Ammon's horn (tissue), 1 donor: ENCODE measurements at regions not wholly inside any gene's neighbourhood (a gene's known extent, or its start where the extent isn't known, plus 50 kb on each side); places are given as distances from the start of the nearest gene placed in this dataset.
"Not testable (repeated sequence)": the region's sequence is repeated elsewhere in the genome, so short reads cannot be mapped to it uniquely, and the experiment has no call there.

ENCODE experiments used
- DNase-seq: peaks from one replicate; pipeline ENCODE4 v3.0.0-alpha.2; 2016; ENCODE audit warnings: low spot score

DNA sequence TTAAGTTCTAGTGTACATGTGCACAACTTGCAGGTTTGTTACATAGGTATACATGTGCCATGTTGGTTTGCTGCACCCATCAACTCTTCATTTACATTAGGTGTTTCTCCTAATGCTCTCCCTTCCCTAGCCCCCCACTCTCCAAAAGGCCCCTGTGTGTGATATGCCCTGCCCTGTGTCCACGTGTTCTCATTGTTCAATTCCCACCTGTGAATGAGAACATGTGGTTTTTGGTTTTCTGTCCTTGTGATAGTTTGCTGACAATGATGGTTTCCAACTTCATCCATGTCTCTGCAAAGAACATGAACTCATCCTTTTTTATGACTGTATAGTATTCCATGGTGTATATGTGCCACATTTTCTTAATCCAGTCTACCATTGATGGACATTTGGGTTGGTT is 189.5 kb upstream of the TMEFF2 start:
- not testable (repeated sequence) for DNase-seq

DNA sequence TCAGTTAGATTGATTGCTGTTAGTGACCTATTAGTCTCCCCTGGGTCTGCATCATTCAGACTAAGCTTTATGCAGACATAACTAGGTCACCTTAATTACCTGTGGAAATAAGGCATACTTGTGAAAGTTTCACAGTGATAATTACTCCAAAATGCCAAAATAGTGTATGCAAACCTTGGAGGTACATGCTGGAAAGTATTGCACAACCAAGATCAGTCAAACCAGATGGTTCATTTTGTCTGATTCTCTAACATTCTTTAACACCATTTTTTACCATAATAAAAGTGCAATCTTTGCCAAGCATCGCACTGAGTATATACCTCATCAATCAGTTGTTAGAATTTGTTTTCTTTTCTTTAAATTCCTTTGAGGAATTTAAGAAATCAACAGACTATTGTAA is 186.3 kb upstream of the TMEFF2 start:
- no peak for DNase-seq

DNA sequence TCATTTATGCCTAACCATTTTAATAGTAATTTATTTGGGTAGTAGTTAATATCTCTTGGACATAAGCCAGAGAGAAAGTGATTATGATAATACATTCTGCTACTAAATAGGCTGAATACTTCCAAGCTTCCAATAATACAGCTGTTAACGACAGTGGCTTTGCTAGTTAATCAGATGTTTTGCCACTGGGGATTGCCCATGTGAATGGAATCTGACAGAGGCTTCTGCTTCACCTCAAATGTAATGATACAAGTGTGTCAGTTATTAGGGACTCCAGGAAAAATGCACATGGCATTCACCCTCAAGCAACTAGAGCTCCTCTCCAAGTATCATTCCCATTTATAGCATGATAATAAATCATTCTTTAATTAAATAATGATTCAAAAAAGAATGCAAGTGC is 185.0 kb upstream of the TMEFF2 start:
- no peak for DNase-seq

DNA sequence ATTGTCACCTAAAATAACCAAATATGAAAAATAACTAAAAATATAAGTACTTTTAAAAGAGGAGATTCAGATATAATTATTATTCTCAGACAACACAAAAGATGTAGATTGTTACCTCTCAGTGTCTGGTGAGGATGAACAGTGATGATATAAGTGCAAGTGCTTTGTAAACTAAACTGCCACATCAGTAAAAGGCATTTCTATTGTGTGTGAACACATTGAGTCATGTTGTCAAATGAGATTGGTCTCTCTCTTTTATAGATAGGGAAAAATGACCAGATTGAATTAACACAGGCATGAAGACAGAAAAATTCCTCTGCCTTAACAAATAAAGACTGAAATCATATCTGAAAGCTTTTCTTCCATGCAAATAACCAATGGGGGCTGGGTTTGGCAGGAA is 182.4 kb upstream of the TMEFF2 start:
- no peak for DNase-seq

DNA sequence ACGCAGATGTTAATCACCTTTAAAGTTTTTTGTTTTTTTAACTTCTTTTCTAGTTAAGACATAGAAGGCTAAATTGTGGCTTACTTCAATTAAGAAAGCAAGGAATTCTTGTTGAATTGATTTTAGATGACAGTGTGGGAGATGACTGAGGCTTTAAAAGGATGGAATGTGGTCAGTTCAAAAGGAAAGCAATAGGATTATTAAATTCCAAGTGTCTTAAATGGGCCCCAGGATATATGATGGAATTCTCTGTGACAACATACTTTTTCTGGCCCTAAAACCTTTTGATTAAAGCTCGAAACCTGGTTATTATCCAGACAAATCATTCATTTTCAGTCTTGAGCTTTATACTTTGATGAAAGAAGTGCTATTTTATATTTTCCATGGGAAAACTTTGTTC is 179.0 kb upstream of the TMEFF2 start:
- no peak for DNase-seq

DNA sequence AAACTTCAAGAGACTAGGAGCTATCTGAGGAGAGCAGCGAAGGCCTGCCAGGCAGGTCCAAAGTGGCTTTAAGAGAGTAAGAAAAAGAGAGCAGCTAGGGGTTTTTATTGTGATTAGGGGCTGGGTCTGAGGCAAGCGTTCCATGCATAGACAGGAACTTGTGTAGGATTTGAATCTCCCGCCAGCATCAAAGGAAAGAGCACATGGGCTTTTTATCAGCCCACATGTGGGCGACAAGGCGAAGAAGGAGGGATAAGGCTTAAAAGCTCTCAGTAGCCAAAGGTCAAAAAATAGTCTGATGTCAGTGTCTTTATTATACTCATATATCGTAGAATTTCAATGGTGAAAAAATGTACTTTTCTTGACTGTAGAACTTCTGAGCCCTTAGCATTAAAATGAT is 178.5 kb upstream of the TMEFF2 start:
- no peak for DNase-seq

DNA sequence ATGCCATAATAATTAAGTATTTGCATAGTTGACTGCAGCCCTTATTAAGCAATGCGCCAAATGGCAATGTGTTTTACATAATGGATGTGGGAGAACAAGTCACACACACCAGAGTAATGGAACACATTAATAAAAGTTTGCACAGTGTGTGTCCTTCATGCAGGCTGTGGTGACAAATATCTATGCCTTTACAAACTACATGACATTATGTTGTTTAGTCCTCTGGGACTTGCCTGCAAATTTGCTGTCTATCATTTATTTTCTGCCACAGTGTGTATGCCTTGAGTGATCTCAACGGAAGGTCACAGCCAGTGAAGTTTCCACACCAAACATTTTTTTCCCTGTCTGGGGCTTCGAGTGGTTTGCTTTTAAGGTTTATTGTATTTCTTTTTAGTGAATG is 175.2 kb upstream of the TMEFF2 start:
- peak; percentile 6 for DNase-seq

DNA sequence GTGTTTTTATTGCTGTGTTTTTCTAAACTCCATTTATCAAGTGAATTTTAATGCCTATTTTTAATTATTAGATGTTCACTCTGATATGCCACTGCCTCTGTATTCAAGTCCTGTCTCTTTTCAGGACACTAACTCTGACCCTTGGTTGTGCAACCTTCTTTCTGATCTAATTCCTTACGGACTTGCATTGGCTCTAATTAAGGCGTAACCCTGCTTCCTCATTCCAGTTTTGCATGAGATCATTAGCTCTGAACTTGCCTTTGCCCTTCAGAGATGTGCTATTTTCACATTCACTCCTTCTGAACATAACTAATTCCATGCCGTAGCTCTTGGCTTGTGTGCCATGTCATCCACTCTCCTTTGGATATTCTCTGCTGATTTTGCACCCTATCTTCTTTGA is 162.5 kb upstream of the TMEFF2 start:
- DNase-seq: no peak

DNA sequence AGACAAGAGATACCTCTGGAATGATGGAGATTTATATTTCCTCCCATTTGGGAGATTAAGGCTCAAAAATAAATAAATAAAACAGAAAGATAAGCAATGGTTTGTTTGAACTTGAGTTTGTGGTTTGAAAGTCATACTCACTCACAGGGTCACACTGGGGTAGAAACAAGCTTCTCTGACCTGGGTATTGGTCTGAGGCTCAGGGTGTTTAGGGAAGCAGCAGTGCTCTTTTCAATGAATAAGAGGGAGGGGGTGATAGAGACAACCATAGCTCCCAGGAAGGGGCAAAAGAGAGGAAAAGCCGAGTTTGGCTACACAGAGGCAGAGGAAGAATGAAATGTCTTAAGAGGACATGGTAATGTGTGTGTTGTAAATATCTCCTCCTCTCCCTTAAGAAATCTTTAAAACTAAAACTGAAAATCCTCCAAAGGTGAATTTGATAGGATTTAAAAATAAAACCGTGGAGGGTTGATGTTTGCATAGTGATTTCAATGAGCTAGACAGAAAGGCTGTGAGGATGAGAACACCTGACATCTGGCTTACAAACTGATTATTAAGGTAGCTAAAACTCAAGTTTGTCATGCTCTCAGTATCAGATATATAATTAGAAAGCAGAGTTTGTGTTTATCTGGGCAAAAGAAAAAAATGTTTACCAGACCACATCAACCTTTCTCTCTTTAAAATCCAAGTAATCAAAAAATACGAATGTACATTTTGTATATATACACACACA is 159.9 kb upstream of the TMEFF2 start:
- DNase-seq: no peak

DNA sequence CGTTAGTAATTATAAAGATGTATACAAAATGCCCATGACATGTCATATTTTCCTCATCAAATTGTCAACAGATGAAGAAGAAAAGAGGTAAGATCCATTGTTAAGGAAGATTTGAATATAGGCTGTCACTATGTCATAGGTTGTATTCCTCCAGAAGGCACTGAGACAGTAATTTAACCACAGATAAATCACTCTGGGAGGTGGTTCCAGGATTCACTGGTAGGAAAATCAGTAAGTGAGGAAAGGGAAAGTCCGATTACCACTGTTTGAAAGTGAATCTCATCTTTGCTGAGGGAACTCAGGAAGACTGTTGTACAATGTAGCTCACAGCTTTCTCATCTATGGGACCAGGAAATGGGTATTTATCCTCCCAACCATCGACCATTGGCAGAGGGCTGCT is 152.8 kb upstream of the TMEFF2 start:
- DNase-seq: no peak

DNA sequence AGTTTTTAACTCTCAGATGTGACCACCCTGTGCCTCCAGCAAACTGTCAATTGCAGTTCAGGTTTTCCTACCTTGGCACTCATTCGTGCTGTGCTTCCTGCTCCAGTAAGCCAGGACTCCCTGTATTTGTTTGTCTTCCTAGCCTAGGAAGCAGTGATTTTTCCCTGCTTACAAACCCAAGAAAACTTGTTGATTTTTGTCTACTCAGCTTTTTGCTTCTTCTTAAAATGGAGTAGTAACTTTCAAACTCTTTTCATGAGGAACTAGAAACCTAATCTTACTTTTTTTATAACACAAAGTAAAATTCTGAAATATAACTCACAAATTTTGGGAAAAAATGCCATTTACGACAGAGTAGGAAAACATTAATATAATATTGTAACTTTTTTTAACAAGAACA is 150.6 kb upstream of the TMEFF2 start:
- no peak for DNase-seq

DNA sequence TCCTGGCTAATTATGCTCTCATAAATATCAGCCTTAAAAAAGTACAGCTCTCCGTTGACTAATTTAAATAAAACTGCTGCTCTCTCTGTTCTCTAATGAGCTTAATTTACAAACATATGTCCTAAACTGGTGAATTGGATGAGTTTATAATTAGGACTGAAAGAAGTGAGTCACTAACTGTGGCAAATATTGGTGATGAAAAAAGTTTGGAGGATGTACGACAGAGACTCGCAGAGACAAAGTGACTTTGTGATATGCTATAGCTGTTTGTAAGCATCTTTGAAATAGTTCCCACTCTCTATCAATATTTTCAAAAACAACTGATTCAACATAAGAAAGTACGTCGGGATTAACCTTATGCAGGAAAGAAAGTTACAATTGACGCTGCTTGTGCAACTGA is 138.9 kb upstream of the TMEFF2 start:
- DNase-seq: peak; percentile 14

DNA sequence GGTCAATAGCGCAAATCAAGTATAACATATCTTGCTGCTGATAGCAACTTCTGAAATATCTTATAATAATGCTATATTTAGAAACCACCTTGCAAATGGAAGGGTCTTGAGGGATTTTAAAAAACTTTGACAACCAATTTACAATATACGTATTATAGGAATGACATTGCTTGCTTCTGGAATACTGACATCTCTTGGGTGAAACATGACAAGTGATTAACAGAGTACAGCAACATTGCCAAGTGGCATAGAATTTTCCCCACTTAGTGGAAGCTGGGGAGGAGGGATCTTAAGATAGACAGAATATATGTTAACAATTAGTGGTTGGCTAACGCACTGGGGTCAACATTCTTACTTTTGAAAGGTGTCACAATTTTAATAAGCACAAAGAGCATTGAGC is 133.6 kb upstream of the TMEFF2 start:
- no peak for DNase-seq

DNA sequence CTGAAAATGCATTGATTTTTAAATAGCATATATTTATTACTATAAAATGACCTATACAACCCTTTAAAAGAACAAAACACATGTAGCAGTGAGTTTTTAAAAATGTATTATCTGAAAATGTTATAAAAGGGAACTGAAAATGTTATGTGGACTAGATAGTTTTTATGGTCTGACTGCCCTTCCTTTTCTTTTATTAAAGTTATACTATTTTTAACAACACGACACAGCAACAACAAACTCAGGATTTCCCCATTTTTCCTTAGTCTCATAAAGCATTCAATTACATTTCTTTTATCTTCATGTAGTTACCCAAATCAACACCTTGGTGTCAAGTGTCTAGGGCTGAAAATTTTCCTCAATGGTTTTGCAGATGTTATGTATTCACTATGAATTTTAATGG is 132.8 kb upstream of the TMEFF2 start:
- DNase-seq: no peak

DNA sequence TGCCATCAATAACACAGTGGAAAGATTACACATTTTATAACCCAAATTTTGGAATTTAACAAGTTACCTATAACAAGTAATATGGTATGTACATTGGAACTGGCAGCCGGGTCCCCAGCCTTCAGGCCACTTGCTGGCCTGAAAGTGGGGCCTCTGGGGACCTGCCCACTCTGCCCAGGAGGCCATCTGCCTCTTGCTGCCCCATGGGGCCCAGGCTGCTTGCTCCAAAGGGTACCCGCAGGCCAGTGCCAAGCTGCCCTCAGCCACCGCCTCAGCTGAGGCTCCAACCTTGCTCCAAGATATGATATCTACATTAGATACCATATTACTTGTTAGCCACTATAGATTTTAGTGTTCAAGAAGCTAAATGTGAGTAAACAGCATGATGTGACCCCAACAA is 120.8 kb upstream of the TMEFF2 start:
- DNase-seq: no peak

DNA sequence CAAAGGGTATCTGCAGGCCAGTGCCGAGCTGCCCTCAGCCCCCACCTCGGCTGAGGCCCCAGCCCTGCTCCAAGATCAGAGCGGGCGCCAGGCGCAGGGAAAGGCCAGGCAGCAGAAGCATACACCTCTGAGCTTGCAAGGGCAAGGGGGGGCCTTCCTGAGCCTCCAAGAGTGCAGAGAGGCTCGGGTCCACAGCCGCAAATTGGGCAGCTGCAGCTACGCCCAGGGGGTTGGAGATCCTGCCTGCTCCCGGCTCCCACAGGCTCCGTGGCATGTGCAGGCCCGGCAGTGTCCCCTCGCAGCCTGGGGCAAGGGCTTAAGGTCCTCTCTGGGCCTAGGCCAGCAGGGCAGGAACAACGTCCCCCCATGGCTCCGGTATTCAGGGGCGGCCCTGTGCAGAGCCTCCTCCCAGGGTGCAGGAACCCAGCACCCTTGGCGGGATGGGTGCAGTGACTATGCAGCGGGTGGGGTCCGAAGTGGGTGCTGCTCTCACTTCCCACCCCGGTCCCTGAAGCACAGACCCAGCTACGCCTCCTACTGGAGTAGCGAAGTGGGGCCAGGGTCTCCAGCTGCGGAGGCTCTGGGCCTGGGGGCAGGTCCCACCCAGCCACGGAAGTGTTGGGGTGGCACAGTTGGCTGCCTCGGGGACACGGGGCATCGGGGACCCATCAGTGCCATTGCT is 120.2 kb upstream of the TMEFF2 start:
- DNase-seq: no peak

DNA sequence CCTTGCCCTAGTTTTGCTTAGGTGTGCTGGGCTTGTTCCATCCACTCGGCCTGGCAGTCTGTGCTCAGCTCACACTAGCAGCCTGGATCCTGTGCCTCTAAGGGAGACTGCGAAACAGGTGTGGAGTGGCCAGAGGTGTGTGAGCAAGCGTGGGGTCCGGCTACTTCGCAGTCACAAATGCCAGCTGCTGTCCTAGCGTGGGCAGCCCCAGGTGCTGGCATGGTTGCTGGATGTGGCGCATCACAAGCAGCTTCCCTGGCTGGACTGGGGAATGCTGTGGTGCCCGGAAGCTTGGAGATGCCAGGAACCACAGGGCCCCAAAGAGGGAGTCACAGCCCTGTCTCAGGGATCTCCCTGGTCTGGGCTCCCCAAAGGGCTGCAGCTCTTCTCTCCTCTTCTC is 119.0 kb upstream of the TMEFF2 start:
- no peak for DNase-seq

DNA sequence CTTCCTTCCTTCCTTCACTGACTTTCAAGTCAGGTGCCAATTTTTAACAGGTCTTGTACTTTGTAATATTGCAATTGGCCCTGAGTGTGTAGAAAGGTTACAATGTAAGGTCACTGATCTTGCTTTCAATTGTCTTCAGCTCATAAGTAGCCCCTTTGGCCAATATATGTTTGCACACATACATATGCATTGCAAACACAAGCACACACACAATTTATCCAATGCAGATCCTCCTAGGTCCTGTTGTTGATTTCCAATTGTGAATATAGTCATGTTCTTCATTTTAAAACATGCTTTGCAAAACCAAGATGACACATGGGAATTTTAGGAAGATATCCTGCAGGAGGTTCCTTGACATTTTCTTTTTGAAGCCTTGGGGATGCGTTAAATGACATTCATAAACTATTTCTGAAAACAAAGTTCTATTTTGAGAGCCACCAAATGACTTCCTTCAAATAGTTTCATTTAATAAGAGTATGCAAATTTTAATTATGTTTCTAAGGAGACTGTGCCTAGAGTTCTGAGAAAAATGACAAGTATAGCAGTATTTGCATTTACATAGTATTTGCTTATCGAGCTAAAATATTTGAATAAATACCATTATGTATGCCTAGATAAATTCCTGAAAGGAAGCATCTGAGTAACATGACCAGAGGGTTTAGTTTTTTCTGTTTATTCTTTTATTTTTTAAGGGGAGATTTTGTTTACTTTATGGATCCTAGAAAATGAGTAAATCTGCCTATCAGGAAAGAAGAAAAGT is 117.1 kb upstream of the TMEFF2 start:
- DNase-seq: no peak

DNA sequence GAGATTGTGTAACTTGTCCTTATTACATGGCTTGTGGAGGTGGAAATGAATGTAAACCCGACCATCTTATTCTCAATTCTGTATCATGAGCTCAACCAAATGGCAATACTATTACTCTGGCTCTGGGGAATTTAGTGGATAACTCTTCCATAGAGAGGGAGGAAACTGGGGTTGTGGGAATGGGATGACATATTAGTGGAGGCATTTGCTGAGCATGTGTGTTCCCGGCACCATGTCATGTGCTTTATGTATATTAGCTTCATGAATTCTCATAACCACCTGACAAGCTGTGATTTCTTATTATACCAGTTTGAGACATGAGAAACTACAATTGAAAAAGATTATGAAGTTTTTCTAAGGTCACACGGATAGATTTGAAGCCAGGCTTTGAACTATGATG is 112.8 kb upstream of the TMEFF2 start:
- DNase-seq: no peak

DNA sequence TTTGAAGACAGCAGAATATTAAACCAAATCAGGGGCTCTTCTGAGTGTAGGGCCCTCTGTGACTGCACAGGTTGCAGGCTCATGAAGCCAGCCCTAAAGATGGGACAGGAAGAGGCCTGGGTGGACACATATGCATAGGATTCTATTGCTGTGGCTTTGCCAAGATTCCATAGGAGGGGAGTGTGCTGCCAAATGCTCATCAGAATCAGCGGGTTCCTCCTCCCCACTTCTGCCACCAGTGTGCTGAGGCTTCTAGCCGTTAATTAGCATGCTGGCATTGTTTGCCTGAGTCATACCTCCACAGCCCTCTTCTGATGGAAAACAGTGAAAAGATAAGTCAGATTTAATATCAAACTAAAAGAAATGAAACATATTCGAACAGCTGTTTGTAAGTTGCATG is 103.9 kb upstream of the TMEFF2 start:
- peak; percentile 21 for DNase-seq

DNA sequence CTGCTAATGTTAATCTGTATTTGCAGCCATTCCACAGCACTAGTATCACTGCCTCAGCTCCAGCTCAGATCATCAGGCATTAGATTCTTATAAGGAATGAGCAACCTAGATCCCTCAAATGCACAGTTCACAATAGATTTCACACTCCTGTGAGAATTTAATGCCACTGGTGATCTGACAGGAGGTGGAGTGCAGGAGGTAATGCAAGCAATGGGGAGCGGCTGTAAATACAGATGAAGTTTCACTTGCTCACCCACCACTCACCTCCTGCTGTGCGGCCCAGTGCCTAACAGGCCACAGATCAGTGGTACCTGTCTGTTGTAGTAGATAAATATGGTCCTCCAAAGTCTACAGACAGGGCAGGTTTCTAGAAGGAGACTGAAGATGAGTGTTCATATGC is 97.7 kb upstream of the TMEFF2 start:
- no peak for DNase-seq

DNA sequence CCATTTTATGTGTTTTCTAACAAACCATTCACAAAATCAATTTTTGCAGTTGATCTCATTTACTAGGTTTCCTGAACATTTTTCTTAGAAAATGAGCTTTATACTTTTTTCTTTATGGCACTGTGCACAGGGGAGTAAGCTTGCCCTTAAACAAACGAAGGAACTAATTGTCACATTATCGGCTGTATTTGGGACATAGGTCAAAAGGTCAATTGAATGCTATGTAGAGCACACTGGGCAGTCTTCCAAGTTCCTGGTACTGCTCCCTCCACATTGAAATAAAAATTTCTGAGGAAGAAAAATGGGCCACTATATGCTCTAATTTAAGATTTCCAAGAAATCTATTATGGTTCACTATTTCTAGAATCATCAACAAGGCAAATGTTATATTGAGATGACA is 93.6 kb upstream of the TMEFF2 start:
- no peak for DNase-seq

DNA sequence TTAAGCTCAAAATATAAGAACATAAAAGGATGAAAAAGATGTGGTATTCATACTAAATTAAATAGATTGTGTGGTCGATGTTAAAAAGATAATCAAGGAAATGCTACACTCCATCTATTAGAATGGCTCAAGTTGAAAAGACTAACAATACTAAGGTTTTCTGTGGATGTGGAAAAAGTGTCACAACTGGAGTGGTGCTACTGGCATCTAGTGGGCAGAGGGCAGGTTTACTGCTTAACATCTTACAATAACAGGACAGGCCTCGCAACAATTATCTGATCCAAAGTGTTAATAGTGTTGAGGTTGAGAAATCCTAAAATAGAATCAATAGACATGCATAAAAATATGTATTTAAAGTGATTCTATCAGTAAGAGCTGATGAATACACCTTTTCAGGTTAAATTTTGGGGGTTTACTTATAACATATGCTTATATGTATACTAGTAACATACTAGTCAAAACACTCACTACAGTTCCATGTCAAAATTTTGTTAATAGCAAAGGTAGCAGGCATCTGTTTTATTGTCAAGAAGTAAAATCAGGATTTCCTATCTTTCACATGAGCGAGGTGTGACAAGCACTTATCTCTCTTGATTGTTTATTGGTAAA is 91.5 kb upstream of the TMEFF2 start:
- peak; percentile 82 for DNase-seq
